Nephron progenitor cell (in vitro differentiated cells): ENCODE measurements at regions not wholly inside any gene's neighbourhood (a gene's known extent, or its start where the extent isn't known, plus 50 kb on each side); places are given as distances from the start of the nearest gene placed in this dataset.

Experiments
- DNase-seq: peaks from one replicate; pipeline ENCODE4 v3.0.0; 2021
- H3K27ac Mint-ChIP-seq: 2 replicates; pipeline ENCODE4 v1.8.0; 2021; ENCODE audit warnings: mild to moderate bottlenecking, moderate library complexity, mixed read lengths
- H3K27me3 Mint-ChIP-seq: 2 replicates; pipeline ENCODE4 v1.8.0; 2021; ENCODE audit warnings: mild to moderate bottlenecking, low read depth, mixed read lengths; ENCODE audit not compliant: poor library complexity
- H3K36me3 Mint-ChIP-seq: 2 replicates; pipeline ENCODE4 v1.8.0; 2021; ENCODE audit warnings: low read depth, mixed read lengths
- H3K4me1 Mint-ChIP-seq: 2 replicates; pipeline ENCODE4 v1.8.0; 2021; ENCODE audit warnings: mixed read lengths
- H3K4me3 Mint-ChIP-seq: 2 replicates; pipeline ENCODE4 v1.8.0; 2021; ENCODE audit warnings: mild to moderate bottlenecking, moderate library complexity, mixed read lengths
- H3K9me3 Mint-ChIP-seq: 2 replicates; pipeline ENCODE4 v1.8.0; 2021; ENCODE audit warnings: mild to moderate bottlenecking, moderate library complexity, mixed read lengths
- TF ChIP-seq, protein P1 (sequence below): fragments of 200-600 bp; sonication (generic); IDR thresholded peaks from 2 replicates; pipeline ENCODE4 v1.5.0; 2021; ENCODE audit warnings: antibody characterized with exemption

GRCh38 chr3:182725372-182726251 lies 67.7 kb upstream of the ATP11B start:
- TF ChIP-seq, protein P1, sequence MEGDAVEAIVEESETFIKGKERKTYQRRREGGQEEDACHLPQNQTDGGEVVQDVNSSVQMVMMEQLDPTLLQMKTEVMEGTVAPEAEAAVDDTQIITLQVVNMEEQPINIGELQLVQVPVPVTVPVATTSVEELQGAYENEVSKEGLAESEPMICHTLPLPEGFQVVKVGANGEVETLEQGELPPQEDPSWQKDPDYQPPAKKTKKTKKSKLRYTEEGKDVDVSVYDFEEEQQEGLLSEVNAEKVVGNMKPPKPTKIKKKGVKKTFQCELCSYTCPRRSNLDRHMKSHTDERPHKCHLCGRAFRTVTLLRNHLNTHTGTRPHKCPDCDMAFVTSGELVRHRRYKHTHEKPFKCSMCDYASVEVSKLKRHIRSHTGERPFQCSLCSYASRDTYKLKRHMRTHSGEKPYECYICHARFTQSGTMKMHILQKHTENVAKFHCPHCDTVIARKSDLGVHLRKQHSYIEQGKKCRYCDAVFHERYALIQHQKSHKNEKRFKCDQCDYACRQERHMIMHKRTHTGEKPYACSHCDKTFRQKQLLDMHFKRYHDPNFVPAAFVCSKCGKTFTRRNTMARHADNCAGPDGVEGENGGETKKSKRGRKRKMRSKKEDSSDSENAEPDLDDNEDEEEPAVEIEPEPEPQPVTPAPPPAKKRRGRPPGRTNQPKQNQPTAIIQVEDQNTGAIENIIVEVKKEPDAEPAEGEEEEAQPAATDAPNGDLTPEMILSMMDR, result no peak
- Mint-ChIP-seq H3K4me3 (peak overlapping the region; percentile 62), H3K27ac (peak overlapping the region; percentile 100), H3K4me1 (peaks cover 64% of the 10 kb centered on the region), H3K36me3 (no peaks in the 10 kb centered on the region), H3K9me3 (peaks cover 7% of the 10 kb centered on the region), H3K27me3 (no peaks in the 10 kb centered on the region)
- DNase-seq, result peak; percentile 54

DNA sequence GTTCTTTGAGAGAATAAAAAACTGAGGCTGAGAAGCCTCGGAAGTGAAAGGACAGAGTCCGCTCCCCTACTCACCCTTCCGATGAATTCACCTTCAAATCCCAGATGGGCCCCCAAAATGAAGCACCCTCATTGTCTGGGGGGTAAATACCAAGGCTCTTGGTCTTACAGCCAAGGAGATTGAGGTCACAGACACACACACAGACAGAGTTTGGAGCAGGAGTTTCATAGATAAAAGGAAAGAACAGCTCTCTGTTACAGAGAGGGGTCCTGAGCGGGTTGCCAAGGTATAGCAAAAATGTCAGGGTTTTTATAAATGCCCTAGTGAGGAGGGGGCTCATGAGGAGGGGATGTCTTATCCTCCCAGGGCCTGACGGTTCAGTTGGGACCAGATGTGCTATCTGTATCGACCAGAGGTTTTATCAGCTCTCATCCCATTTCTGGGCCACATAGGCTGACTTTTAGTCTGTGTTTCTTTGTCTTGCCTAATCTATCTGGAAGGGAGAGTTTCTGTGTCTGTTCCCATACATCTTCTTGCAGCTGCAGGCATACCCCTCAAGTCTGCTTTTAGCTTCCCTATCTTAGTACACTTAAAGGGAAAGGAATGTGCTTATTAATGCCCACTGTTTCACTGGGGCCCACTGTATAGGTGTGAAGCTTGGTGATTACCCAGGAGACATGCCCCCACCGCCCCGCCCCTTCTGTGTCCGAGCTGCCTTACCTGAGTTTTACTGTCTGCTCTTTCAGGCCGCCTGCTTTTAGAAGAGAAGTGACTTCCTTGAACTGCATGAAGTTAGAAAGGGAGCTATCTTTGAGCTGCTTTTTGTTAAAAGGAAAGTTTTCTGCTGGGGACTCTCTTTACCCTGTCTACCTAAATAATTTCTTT lies 66.8 kb upstream of the ATP11B start:
- Mint-ChIP-seq H3K27me3 (no peaks in the 10 kb centered on the region), H3K36me3 (no peaks in the 10 kb centered on the region), H3K4me3 (peak overlapping the region; percentile 62), H3K9me3 (peaks cover 8% of the 10 kb centered on the region), H3K27ac (peak overlapping the region; percentile 100), H3K4me1 (peaks cover 66% of the 10 kb centered on the region)
- TF ChIP-seq, protein P1, result no peak
- no peak for DNase-seq

DNA sequence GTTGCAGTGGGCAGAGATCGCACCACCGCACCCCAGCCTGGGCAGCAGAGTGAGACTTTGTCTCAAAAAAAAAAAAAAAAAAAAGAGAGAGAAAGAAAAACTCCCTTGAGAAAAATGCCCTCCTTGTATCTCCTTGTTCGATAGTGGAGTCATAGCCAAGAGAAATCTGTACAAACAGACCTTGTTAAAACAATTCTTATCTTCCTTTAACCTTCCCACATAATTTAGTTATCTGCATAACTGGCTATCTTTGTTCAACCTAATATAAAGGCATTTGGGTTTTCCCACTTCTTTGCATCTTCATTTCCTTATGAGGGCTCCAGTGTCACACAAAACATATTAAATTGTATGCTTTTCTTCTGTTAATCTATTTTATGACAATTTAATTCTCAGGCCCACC lies 65.1 kb upstream of the ATP11B start:
- Mint-ChIP-seq H3K9me3 (peaks cover 12% of the 10 kb centered on the region), H3K27me3 (no peaks in the 10 kb centered on the region), H3K27ac (peak overlapping the region; percentile 75), H3K4me3 (no peak overlapping the region), H3K4me1 (peaks cover 72% of the 10 kb centered on the region), H3K36me3 (no peaks in the 10 kb centered on the region)
- TF ChIP-seq, protein P1, result no peak
- DNase-seq, result no peak

DNA sequence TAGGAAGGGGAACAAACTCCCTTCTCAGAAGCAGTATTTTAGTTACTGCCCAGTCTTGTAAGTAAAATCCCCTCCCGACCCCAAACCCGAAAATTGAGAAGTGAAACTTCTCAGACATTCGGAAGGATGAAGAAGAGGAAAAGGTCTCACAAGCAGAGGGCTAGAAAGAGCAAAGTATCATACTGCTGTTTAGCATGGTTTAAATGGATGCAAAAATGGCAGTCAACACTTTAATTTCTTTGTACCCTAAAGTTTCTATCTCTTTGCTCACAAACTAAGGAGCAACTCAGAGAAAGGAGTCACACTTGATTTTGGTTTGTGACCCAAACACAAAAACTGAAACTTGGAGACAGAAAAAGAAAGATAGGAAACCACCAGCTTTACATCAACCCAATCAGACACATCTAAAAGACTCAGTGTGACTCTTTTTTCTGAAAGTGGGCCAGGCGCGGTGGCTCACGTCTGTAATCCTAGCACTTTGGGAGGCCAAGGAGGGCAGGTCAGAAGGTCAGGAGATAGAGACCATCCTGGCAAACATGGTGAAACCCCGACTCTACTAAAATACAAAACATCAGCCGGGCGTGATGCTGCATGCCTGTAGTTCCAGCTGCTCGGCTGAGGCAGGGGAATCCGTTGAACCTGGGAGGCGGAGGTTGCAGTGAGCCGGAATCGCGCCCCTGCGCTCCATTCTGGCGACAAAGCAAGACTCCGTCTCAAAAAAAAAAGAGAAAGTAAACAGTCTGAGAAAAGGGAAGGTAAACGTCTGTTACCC lies 63.2 kb upstream of the ATP11B start:
- Mint-ChIP-seq H3K4me1 (peaks cover 68% of the 10 kb centered on the region), H3K27me3 (peaks cover 3% of the 10 kb centered on the region), H3K27ac (peak overlapping the region; percentile 95), H3K9me3 (peaks cover 12% of the 10 kb centered on the region), H3K36me3 (no peaks in the 10 kb centered on the region), H3K4me3 (peak overlapping the region; percentile 25)
- TF ChIP-seq, protein P1, result no peak
- no peak for DNase-seq

GRCh38 chr3:182730675-182731042 lies 62.6 kb upstream of the ATP11B start:
- DNase-seq, result no peak
- H3K4me1 Mint-ChIP-seq, result peaks cover 66% of the 10 kb centered on the region
- TF ChIP-seq, protein P1, result no peak
- no peaks in the 10 kb centered on the region for H3K36me3 Mint-ChIP-seq
- no peak overlapping the region for H3K4me3 Mint-ChIP-seq
- peak overlapping the region; percentile 95 for H3K27ac Mint-ChIP-seq
- H3K27me3 Mint-ChIP-seq, result peaks cover 3% of the 10 kb centered on the region
- H3K9me3 Mint-ChIP-seq, result peaks cover 12% of the 10 kb centered on the region
